ENCODE measurements at regions not wholly inside any gene's neighbourhood (a gene's known extent, or its start where the extent isn't known, plus 50 kb on each side); places are given as distances from the start of the nearest gene placed in this dataset.
"Not testable (repeated sequence)": the region's sequence is repeated elsewhere in the genome, so short reads cannot be mapped to it uniquely, and the experiment has no call there.

- no peak overlapping the region for H3K4me3 ChIP-seq (ENCODE audit: low read depth, low read length)
- TF ChIP-seq, protein P1, sequence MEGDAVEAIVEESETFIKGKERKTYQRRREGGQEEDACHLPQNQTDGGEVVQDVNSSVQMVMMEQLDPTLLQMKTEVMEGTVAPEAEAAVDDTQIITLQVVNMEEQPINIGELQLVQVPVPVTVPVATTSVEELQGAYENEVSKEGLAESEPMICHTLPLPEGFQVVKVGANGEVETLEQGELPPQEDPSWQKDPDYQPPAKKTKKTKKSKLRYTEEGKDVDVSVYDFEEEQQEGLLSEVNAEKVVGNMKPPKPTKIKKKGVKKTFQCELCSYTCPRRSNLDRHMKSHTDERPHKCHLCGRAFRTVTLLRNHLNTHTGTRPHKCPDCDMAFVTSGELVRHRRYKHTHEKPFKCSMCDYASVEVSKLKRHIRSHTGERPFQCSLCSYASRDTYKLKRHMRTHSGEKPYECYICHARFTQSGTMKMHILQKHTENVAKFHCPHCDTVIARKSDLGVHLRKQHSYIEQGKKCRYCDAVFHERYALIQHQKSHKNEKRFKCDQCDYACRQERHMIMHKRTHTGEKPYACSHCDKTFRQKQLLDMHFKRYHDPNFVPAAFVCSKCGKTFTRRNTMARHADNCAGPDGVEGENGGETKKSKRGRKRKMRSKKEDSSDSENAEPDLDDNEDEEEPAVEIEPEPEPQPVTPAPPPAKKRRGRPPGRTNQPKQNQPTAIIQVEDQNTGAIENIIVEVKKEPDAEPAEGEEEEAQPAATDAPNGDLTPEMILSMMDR (IDR thresholded peaks at IDR 0.05; ENCODE audit: low read depth, low read length): no peak
- no peak for DNase-seq (ENCODE audit: low read depth, low spot score)
- in situ Hi-C loops (cut with HindIII; ENCODE audit: low sequenced_read_pairs): no loop called here
Measured at GRCh38 chr6:120373185-120373584, 961.1 kb downstream of the TBC1D32 start.

- H3K4me3 ChIP-seq (ENCODE audit: low read depth, low read length): no peak overlapping the region
- in situ Hi-C loops (cut with HindIII; ENCODE audit: low sequenced_read_pairs): no loop called here
- TF ChIP-seq, protein P1 (IDR thresholded peaks at IDR 0.05; ENCODE audit: low read depth, low read length): no peak
- DNase-seq (ENCODE audit: low read depth, low spot score): no peak
Measured at GRCh38 chr6:120363429-120363828, 970.9 kb downstream of the TBC1D32 start.

DNA sequence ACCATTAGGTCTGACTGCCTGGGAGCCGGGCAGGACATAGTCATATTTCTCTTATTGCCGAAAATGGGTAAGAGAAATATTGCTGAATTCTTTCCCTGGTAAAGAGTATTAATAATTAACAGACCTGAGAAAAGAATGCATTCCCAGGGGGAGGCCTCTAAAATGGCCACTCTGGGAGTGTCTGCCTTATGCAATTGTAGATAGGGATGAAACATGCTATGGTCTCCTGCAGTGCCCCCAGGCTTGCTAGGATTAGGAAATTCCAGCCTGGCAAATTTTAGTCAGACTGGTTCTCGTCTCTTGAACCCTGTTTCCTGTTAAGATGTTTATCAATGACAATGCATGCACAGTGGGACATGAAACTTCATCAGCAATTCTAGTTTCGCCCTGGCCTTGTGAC is 975.7 kb downstream of the TBC1D32 start:
- DNase-seq (ENCODE audit: low read depth, low spot score); in situ Hi-C loops (cut with HindIII; ENCODE audit: low sequenced_read_pairs); H3K4me3 ChIP-seq (ENCODE audit: low read depth, low read length): not testable (repeated sequence)

GRCh38 chr6:120357447-120357846 is 976.8 kb downstream of the TBC1D32 start:
- no peak overlapping the region for H3K4me3 ChIP-seq (ENCODE audit: low read depth, low read length)
- TF ChIP-seq, protein P1 (IDR thresholded peaks at IDR 0.05; ENCODE audit: low read depth, low read length): no peak
- no peak for DNase-seq (ENCODE audit: low read depth, low spot score)
- in situ Hi-C loops (cut with HindIII; ENCODE audit: low sequenced_read_pairs): no loop called here

DNA sequence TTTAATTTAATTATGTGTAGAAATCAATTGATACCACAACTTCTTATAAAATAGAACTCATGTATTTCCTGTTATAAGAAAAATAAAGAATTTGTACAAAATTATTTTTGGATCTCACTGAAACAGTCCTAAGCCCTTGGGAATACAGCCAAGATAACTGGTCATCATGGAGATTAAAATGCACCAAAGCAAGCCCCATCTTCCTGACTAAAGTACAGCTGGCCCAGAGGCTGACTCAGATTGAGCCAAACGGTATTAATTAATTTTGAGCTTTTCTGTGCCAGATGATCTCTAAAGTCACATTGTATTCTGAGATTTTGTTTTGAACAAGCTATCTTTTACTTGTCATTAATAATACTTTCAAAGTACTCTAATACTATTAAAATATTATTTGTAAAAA is 978.5 kb downstream of the TBC1D32 start:
- in situ Hi-C loops (cut with HindIII; ENCODE audit: low sequenced_read_pairs): no loop called here
- peak; percentile 68 for DNase-seq (ENCODE audit: low read depth, low spot score)
- H3K4me3 ChIP-seq (ENCODE audit: low read depth, low read length): no peak overlapping the region
- TF ChIP-seq, protein P1 (IDR thresholded peaks at IDR 0.05; ENCODE audit: low read depth, low read length): no peak

- in situ Hi-C loops (cut with HindIII; ENCODE audit: low sequenced_read_pairs): no loop called here
Measured at GRCh38 chr6:120354452-120355098, 979.7 kb downstream of the TBC1D32 start.

DNA sequence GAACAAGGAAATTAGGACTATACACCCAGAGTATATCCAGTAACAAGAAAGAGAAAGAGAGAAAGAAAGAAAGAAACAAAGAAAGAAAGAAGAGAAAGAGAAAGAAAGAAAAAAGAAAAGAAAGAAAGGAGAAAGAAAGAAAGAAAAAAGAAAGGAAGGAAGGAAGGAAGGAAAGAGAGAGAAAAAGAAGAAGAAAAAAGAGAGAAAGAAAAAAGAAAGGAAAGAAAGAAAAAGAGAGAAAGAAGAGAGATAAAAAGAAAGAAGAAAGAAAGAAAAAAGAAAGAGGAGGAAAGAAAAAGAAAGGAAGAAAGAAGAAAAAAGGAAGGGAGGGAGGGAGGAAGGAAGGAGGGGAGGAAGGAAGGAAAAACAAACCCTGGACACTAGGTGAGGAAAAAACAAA is 981.8 kb downstream of the TBC1D32 start:
- in situ Hi-C loops (cut with HindIII; ENCODE audit: low sequenced_read_pairs): no loop called here
- DNase-seq (ENCODE audit: low read depth, low spot score): no peak
- no peak overlapping the region for H3K4me3 ChIP-seq (ENCODE audit: low read depth, low read length)
- TF ChIP-seq, protein P1 (IDR thresholded peaks at IDR 0.05; ENCODE audit: low read depth, low read length): no peak

More at GRCh38 chr6:120354452-120355098, 979.7 kb downstream of the TBC1D32 start:
- TF ChIP-seq, protein P1 (IDR thresholded peaks at IDR 0.05; ENCODE audit: low read depth, low read length): no peak
- H3K4me3 ChIP-seq (ENCODE audit: low read depth, low read length): no peak overlapping the region
- peak; percentile 36 for DNase-seq (ENCODE audit: low read depth, low spot score)

Measured in astrocyte of the spinal cord (primary cell).